Hepatocyte (in vitro differentiated cells): ENCODE measurements at regions not wholly inside any gene's neighbourhood (a gene's known extent, or its start where the extent isn't known, plus 50 kb on each side); places are given as distances from the start of the nearest gene placed in this dataset.

ENCODE experiments used
- EZH2 ChIP-seq: fragments of 200-600 bp; sonication (generic); IDR thresholded peaks from 2 replicates; pipeline ENCODE4 v1.6.1; 2016; ENCODE audit warnings: antibody characterized with exemption, mild to moderate bottlenecking, borderline replicate concordance
- TF ChIP-seq, protein P1 (sequence below): fragments of 200-600 bp; sonication (generic); IDR thresholded peaks from 2 replicates; pipeline ENCODE4 v1.5.1; 2016; ENCODE audit warnings: antibody characterized with exemption, mild to moderate bottlenecking; ENCODE audit not compliant: poor library complexity

DNA sequence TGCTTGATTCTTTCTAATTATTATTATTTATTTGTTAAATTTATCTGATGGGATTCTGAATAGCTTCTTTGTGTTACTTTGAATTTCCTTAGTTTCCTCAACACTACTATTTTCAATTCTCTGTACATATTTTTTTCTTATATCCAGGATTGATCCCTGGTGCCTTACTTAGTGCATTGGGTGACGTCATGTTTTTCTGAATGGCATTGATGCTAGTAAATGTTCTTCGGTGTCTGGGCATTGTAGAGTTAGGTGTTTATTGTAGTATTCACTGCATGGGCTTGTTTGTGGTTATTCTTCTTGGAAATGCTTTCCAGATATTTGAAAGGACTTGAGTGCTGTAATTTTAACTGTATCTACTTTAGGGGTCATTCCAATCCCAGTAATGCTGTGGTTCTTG, 938.1 kb downstream of the FAM133A start:
- TF ChIP-seq, protein P1, sequence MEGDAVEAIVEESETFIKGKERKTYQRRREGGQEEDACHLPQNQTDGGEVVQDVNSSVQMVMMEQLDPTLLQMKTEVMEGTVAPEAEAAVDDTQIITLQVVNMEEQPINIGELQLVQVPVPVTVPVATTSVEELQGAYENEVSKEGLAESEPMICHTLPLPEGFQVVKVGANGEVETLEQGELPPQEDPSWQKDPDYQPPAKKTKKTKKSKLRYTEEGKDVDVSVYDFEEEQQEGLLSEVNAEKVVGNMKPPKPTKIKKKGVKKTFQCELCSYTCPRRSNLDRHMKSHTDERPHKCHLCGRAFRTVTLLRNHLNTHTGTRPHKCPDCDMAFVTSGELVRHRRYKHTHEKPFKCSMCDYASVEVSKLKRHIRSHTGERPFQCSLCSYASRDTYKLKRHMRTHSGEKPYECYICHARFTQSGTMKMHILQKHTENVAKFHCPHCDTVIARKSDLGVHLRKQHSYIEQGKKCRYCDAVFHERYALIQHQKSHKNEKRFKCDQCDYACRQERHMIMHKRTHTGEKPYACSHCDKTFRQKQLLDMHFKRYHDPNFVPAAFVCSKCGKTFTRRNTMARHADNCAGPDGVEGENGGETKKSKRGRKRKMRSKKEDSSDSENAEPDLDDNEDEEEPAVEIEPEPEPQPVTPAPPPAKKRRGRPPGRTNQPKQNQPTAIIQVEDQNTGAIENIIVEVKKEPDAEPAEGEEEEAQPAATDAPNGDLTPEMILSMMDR = no peak
- TF ChIP-seq EZH2 = no peak
